NB4 (cell line): ENCODE measurements at regions not wholly inside any gene's neighbourhood (a gene's known extent, or its start where the extent isn't known, plus 50 kb on each side); places are given as distances from the start of the nearest gene placed in this dataset.

Experiments used
- DNase-seq: peaks from one replicate; pipeline ENCODE4 v3.0.0; 2010; ENCODE audit warnings: low read depth
- H3K4me3 ChIP-seq: one replicate; pipeline ENCODE4 v1.5.1; 2011; ENCODE audit warnings: mild to moderate bottlenecking, low read depth, low read length, moderate library complexity
- MAX ChIP-seq: IDR thresholded peaks from 2 replicates; pipeline ENCODE4 v1.6.1; 2011; ENCODE audit warnings: low read depth, low read length
- MYC ChIP-seq: IDR thresholded peaks from 2 replicates; pipeline ENCODE4 v1.6.1; 2011; ENCODE audit warnings: low read depth, low read length
- POLR2A ChIP-seq: IDR thresholded peaks from 2 replicates; pipeline ENCODE4 v1.6.1; 2011; ENCODE audit warnings: mild to moderate bottlenecking; ENCODE audit not compliant: insufficient read length; ENCODE audit errors: extremely low read depth
- TF ChIP-seq, protein P1 (sequence below): IDR thresholded peaks from one replicate; pipeline ENCODE4 v1.5.1; 2012; ENCODE audit warnings: low read depth, low read length

DNA sequence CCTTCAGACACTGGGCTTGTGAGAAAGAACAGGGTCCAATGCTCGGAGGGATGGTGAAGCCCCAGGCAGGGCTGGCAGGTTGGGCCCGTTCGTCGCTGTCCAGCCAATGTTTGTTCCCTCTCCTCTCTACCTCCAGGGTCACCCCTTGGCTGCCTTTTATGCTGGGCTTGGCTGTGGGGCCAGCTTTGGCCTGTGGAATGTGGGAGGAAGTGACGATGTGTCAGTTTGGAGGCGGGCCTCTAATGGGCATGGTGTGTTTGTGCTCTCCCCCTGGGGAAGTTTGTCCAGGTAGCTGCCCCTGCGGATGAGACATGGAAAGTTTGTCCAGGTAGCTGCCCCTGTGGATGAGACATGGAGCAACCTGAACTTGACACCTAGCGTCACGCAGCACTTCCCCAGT, 236.7 kb downstream of the GLRX3 start:
- DNase-seq = no peak
- H3K4me3 ChIP-seq = no peak overlapping the region
- TF ChIP-seq, protein P1, sequence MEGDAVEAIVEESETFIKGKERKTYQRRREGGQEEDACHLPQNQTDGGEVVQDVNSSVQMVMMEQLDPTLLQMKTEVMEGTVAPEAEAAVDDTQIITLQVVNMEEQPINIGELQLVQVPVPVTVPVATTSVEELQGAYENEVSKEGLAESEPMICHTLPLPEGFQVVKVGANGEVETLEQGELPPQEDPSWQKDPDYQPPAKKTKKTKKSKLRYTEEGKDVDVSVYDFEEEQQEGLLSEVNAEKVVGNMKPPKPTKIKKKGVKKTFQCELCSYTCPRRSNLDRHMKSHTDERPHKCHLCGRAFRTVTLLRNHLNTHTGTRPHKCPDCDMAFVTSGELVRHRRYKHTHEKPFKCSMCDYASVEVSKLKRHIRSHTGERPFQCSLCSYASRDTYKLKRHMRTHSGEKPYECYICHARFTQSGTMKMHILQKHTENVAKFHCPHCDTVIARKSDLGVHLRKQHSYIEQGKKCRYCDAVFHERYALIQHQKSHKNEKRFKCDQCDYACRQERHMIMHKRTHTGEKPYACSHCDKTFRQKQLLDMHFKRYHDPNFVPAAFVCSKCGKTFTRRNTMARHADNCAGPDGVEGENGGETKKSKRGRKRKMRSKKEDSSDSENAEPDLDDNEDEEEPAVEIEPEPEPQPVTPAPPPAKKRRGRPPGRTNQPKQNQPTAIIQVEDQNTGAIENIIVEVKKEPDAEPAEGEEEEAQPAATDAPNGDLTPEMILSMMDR = no peak

GRCh38 chr10:130377986-130378540, 241.9 kb downstream of the GLRX3 start:
- TF ChIP-seq MYC (no peak), POLR2A (no peak), MAX (no peak)
- TF ChIP-seq, protein P1 = no peak
- no peak overlapping the region for H3K4me3 ChIP-seq

GRCh38 chr10:130378556-130379400, 242.6 kb downstream of the GLRX3 start:
- no peak for TF ChIP-seq POLR2A
- TF ChIP-seq, protein P1 = peak; percentile 43
- H3K4me3 ChIP-seq = no peak overlapping the region
- peak; percentile 17 for DNase-seq

More at GRCh38 chr10:130377986-130378540, 241.9 kb downstream of the GLRX3 start:
- DNase-seq = no peak

DNA sequence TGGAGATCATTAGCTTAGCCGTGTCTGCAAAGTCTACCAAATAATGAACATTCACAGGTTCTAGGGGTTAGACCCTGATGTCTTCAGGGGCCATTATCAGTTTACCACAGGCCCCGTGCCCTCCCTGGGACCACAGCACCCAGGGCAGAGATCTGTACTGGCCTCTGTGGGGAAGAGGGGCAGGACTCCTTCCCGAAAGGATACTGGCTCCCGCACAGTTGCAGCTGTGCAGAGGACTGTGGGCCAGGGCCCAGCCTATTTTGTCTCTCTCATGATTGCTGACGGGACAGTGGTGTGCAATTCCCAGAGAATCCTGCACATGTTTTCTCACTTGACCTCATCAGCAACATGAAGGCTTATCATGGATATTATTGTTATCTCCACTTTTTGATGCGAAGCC, 243.9 kb downstream of the GLRX3 start:
- TF ChIP-seq POLR2A = no peak
- no peak for TF ChIP-seq MYC
- no peak for TF ChIP-seq MAX
- TF ChIP-seq, protein P1 = no peak
- no peak overlapping the region for H3K4me3 ChIP-seq
- no peak for DNase-seq

DNA sequence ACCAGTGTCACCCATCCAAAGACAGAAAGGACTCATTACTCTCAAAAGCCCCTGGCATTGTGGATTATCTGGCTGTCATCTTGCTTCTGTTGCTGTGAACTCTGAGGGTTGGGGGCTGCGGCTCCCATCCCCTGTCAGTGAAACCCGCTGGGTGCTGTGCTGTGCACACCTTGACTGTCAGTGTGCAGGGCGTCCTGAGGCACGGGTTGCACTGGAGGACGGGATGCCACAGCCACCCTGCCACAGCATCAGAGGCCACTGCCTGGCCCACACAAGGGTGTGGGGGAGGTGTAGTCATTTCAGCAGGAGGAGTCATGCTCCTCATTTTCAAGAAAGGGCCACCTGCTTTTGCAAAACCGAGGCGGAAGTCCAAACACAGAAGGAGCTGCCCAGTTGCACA, 245.8 kb downstream of the GLRX3 start:
- TF ChIP-seq MYC (no peak), MAX (no peak), POLR2A (no peak)
- TF ChIP-seq, protein P1 = no peak
- no peak overlapping the region for H3K4me3 ChIP-seq
- DNase-seq = no peak

GRCh38 chr10:130387936-130388580, 251.9 kb downstream of the GLRX3 start:
- no peak overlapping the region for H3K4me3 ChIP-seq
- no peak for DNase-seq
- TF ChIP-seq, protein P1 = no peak
- TF ChIP-seq MAX (no peak), POLR2A (no peak), MYC (no peak)
